ENCODE measurements at regions not wholly inside any gene's neighbourhood (a gene's known extent, or its start where the extent isn't known, plus 50 kb on each side); places are given as distances from the start of the nearest gene placed in this dataset.

GRCh38 chr6:37560737-37561103, 61.0 kb upstream of the CCDC167 start:
- TF ChIP-seq CTCF (conservative IDR thresholded peaks at IDR 0.05 in 1 of 2, IDR thresholded peaks at IDR 0.05 in 1 of 2; ENCODE audit: extremely low read depth in 1 of 2, insufficient read depth in 1 of 2, low read depth in 1 of 2, low read length in 2 of 2) (no peak), EZH2 (IDR thresholded peaks at IDR 0.05; ENCODE audit: borderline replicate concordance, low read length) (no peak)
